GM23248 (cell line): ENCODE measurements at regions not wholly inside any gene's neighbourhood (a gene's known extent, or its start where the extent isn't known, plus 50 kb on each side); places are given as distances from the start of the nearest gene placed in this dataset.

Experiments
- EZH2 ChIP-seq: fragments of 200-600 bp; sonication (generic); IDR thresholded peaks from 2 replicates; pipeline ENCODE4 v1.6.1; 2018; ENCODE audit warnings: antibody characterized with exemption, mild to moderate bottlenecking; ENCODE audit not compliant: insufficient read depth, poor library complexity, severe bottlenecking
- EZH2phosphoT487 ChIP-seq: fragments of 200-600 bp; sonication (generic); IDR thresholded peaks from 2 replicates; pipeline ENCODE4 v1.6.1; 2018; ENCODE audit warnings: antibody characterized with exemption, moderate library complexity, mild to moderate bottlenecking, low read depth; ENCODE audit not compliant: insufficient read depth

DNA sequence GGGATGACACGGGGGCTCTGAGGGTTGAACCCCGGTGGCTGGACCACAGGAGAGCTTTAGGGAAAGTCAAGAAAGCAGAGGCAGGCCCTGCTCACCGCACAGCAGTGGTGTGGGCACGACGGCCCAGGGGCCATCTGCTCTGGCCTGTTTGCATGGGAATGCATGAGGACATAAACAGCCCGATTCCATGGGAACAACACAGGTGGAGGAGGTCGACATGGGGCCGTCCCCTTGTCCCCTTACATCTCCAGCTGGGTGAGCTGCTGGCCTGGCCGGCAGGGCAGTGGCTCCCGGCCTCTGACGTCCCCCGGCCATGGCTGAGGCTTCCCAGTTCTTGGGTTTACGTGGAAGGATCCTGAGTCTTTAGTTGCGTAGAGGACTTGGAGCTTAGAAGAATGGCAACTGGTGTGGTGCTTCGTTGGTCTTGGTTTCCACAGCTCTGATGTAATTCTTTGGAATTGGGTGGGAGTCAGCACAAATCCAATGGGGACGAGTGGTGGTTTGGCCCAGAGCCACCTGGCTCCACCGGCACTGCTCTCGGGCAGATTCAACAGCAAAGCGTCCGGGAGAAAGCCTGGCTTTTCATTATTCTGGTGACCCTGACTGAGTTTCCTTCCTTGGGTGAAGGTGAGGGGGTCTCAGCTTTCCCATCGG is 98.3 kb upstream of the HDAC4 start:
- no peak for TF ChIP-seq EZH2phosphoT487
- no peak for TF ChIP-seq EZH2
